ENCODE measurements at regions not wholly inside any gene's neighbourhood (a gene's known extent, or its start where the extent isn't known, plus 50 kb on each side); places are given as distances from the start of the nearest gene placed in this dataset.

DNA sequence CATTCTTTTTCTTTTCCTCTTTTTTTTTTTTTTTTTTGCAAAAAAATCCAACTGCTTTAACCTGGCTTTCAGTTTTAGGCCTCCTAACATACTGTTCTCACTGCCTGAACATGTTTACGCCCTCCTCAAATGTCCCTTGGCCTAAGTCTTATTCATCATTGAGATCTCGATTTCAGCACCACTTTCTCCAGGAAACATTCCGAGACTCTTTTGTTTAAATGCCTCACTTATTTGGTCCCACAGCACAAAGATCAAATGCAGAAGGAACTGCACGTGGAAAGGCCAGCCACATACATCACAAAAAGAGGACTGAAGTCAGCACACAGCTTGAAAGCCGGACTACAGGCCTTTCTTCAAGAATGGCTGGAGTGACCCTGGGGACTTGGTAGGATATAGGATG, 79.2 kb upstream of the POMP start:
- TF ChIP-seq, protein P1, sequence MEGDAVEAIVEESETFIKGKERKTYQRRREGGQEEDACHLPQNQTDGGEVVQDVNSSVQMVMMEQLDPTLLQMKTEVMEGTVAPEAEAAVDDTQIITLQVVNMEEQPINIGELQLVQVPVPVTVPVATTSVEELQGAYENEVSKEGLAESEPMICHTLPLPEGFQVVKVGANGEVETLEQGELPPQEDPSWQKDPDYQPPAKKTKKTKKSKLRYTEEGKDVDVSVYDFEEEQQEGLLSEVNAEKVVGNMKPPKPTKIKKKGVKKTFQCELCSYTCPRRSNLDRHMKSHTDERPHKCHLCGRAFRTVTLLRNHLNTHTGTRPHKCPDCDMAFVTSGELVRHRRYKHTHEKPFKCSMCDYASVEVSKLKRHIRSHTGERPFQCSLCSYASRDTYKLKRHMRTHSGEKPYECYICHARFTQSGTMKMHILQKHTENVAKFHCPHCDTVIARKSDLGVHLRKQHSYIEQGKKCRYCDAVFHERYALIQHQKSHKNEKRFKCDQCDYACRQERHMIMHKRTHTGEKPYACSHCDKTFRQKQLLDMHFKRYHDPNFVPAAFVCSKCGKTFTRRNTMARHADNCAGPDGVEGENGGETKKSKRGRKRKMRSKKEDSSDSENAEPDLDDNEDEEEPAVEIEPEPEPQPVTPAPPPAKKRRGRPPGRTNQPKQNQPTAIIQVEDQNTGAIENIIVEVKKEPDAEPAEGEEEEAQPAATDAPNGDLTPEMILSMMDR (conservative IDR thresholded peaks at IDR 0.05; ENCODE audit: low read depth, low read length): no peak
- no peak for TF ChIP-seq EZH2 (IDR thresholded peaks at IDR 0.05; ENCODE audit: borderline replicate concordance, low read depth, low read length, poor library complexity, severe bottlenecking)

Measured in A673 (cell line).